HG03064 (cell line): ENCODE measurements at regions not wholly inside any gene's neighbourhood (a gene's known extent, or its start where the extent isn't known, plus 50 kb on each side); places are given as distances from the start of the nearest gene placed in this dataset.
A peak's percentile ranks its signal among the peaks of the same experiment; 100 is the strongest.

Experiments
- ATAC-seq: cut with Tn5 transposase; IDR thresholded peaks from one replicate; pipeline ENCODE4 v1.9.1; 2021; ENCODE audit warnings: low read depth; ENCODE audit not compliant: unreplicated experiment

- ATAC-seq = no peak
Measured at GRCh38 chr14:86013641-86014040, 483.7 kb downstream of the FLRT2 start.

- ATAC-seq = no peak
Measured at GRCh38 chr14:86012461-86012860, 482.5 kb downstream of the FLRT2 start.

- no peak for ATAC-seq
Measured at GRCh38 chr14:86003998-86004397, 474.1 kb downstream of the FLRT2 start.

GRCh38 chr14:85996551-85996950 lies 466.6 kb downstream of the FLRT2 start:
- no peak for ATAC-seq

- ATAC-seq = no peak
Measured at GRCh38 chr14:85991156-85991555, 461.2 kb downstream of the FLRT2 start.

- no peak for ATAC-seq
Measured at GRCh38 chr14:85987907-85988306, 458.0 kb downstream of the FLRT2 start.

- no peak for ATAC-seq
Measured at GRCh38 chr14:85987292-85987691, 457.3 kb downstream of the FLRT2 start.

- ATAC-seq = no peak
Measured at GRCh38 chr14:85978582-85979250, 448.8 kb downstream of the FLRT2 start.

- no peak for ATAC-seq
Measured at GRCh38 chr14:85974602-85975001, 444.7 kb downstream of the FLRT2 start.

- no peak for ATAC-seq
Measured at GRCh38 chr14:85963486-85963885, 433.5 kb downstream of the FLRT2 start.

- ATAC-seq = no peak
Measured at GRCh38 chr14:85960756-85961155, 430.8 kb downstream of the FLRT2 start.

GRCh38 chr14:85959063-85959462 lies 429.1 kb downstream of the FLRT2 start:
- no peak for ATAC-seq

GRCh38 chr14:85958069-85958468 lies 428.1 kb downstream of the FLRT2 start:
- no peak for ATAC-seq

GRCh38 chr14:85953265-85953664 lies 423.3 kb downstream of the FLRT2 start:
- ATAC-seq = no peak

- ATAC-seq = no peak
Measured at GRCh38 chr14:85948153-85948552, 418.2 kb downstream of the FLRT2 start.

- ATAC-seq = no peak
Measured at GRCh38 chr14:85947461-85948139, 417.7 kb downstream of the FLRT2 start.

- no peak for ATAC-seq
Measured at GRCh38 chr14:85943192-85943591, 413.2 kb downstream of the FLRT2 start.

- ATAC-seq = peak; percentile 51
Measured at GRCh38 chr14:85934886-85935254, 404.9 kb downstream of the FLRT2 start.

GRCh38 chr14:85934123-85934885 lies 404.4 kb downstream of the FLRT2 start:
- peak; percentile 83 for ATAC-seq

- ATAC-seq = no peak
Measured at GRCh38 chr14:85921241-85921640, 391.3 kb downstream of the FLRT2 start.

- ATAC-seq = no peak
Measured at GRCh38 chr14:85917716-85918115, 387.8 kb downstream of the FLRT2 start.

- ATAC-seq = no peak
Measured at GRCh38 chr14:85915711-85916110, 385.8 kb downstream of the FLRT2 start.
